Esophagus (tissue), 2 donors: ENCODE measurements at regions not wholly inside any gene's neighbourhood (a gene's known extent, or its start where the extent isn't known, plus 50 kb on each side); places are given as distances from the start of the nearest gene placed in this dataset.

ENCODE experiments used
- H3K27ac ChIP-seq, 2 donors: one replicate each; pipeline ENCODE4 v1.5.1; 2013; ENCODE audit warnings: low read depth in 2 of 2, mild to moderate bottlenecking in 2 of 2, inconsistent platforms in 1 of 2, low read length in 1 of 2, moderate library complexity in 1 of 2
- H3K27me3 ChIP-seq, 2 donors: one replicate each; pipeline ENCODE4 v1.6.1; 2013; ENCODE audit warnings: low read length in 2 of 2, control low read depth in 1 of 2, mild to moderate bottlenecking in 1 of 2; ENCODE audit not compliant: insufficient read depth in 2 of 2, control insufficient read depth in 1 of 2
- H3K36me3 ChIP-seq, 2 donors: one replicate each; pipeline ENCODE4 v1.6.1; 2013; ENCODE audit warnings: low read length in 1 of 2; ENCODE audit not compliant: control insufficient read depth in 2 of 2, insufficient read depth in 2 of 2
- H3K4me1 ChIP-seq, 2 donors: one replicate each; pipeline ENCODE4 v1.6.1; 2013; ENCODE audit warnings: low read length in 1 of 2; ENCODE audit not compliant: control insufficient read depth in 2 of 2, insufficient read depth in 2 of 2
- H3K4me3 ChIP-seq, 2 donors: one replicate each; pipeline ENCODE4 v1.5.1; 2013; ENCODE audit warnings: low read length in 2 of 2, mild to moderate bottlenecking in 2 of 2, low read depth in 1 of 2, moderate library complexity in 1 of 2
- H3K9me3 ChIP-seq, 2 donors: one replicate each; pipeline ENCODE4 v1.6.1; 2013; ENCODE audit warnings: mild to moderate bottlenecking in 2 of 2, low read depth in 1 of 2, low read length in 1 of 2, moderate library complexity in 1 of 2; ENCODE audit not compliant: control insufficient read depth in 2 of 2, insufficient read depth in 1 of 2
- WGBS, 2 donors: extraction: QIAGEN DNeasy Blood & Tissue Kit; methylation state at CpG; one replicate each; pipeline ENCODE4 v1.1.7; 2013; 5-methylcytosine and 5-hydroxymethylcytosine counted together
- donor health status: healthy with polysubstance abuse.
- donor health status: Bipolar disorder and iron deficiency.

DNA sequence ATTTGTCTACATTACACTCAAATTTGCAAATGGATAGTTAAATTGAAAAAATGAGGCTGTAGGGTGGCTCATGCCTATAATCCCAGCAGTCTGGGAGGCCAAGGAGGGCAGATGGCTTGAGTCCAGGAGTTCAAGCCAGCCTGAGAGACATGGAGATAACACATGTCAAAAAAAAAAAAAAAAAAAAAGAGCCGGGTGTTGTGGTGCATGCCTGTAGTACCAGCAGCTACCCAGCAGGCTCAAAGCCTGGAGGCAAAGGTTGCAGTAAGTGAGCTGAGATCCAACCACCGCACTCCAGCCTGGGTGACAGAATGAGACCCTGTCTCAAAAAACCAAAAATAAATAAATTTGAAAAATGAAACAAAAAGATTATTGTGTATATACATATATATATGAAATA lies 119.9 kb upstream of the MGAT4C start:
- Histone ChIP-seq H3K36me3 (no peaks in the 10 kb centered on the region), H3K4me3 (no peak overlapping the region), H3K4me1 (no peaks in the 10 kb centered on the region), H3K27ac (no peak overlapping the region), H3K27me3 (no peaks in the 10 kb centered on the region), H3K9me3 (no peaks in the 10 kb centered on the region)
- WGBS, 2 donors, result 37 to 43% methylated on average over 2 of the region's 2 CpGs

DNA sequence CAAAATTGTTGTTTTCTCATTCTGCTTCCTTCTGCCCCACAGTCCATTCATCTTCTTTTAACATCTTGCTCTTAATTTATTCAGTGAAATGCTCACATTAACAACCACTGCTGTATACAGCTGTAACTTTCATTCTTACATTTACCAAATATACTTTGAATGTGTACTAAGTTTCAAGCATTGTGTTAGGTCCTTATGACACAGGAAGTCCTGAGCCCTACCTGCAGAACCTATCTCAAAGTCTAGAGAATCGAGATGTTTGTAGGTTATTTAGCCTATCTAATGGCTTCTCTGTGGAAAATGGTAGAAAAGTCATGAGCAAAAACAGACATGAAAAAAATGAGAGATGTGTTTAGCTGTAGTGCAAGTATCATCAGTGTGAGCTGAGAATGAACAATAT lies 117.6 kb upstream of the MGAT4C start:
- H3K4me1 ChIP-seq, result no peaks in the 10 kb centered on the region
- WGBS, 2 donors, result 68 to 69% methylated on average over 1 of the region's 1 CpG
- no peak overlapping the region for H3K4me3 ChIP-seq
- H3K9me3 ChIP-seq, result no peaks in the 10 kb centered on the region
- H3K27ac ChIP-seq, result no peak overlapping the region
- H3K27me3 ChIP-seq, result no peaks in the 10 kb centered on the region
- H3K36me3 ChIP-seq, result no peaks in the 10 kb centered on the region

DNA sequence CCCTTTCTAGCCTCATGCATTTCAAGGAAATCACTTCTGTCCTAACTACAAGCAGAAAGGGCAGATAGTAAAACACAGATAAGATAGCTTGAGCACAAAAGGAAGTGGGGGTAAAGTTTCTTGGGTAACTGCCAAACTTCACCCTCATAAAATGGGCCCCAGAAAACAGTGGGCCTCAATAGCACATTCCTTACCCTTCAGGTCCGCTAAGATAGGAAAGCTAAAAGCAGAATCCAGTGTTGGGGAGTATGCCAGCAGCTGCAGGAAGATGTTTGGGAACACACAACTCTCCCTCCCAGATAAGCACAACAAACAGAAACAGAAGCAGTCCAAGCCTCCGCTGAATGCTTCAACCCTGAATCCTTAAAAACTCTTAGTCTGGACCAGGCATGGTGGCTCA lies 110.9 kb upstream of the MGAT4C start:
- H3K36me3 ChIP-seq, result no peaks in the 10 kb centered on the region
- H3K4me3 ChIP-seq, result no peak overlapping the region
- no peaks in the 10 kb centered on the region for H3K9me3 ChIP-seq
- WGBS, 2 donors, result 66 to 75% methylated on average over 2 of the region's 2 CpGs
- no peaks in the 10 kb centered on the region for H3K27me3 ChIP-seq
- H3K4me1 ChIP-seq, result no peaks in the 10 kb centered on the region
- no peak overlapping the region for H3K27ac ChIP-seq

DNA sequence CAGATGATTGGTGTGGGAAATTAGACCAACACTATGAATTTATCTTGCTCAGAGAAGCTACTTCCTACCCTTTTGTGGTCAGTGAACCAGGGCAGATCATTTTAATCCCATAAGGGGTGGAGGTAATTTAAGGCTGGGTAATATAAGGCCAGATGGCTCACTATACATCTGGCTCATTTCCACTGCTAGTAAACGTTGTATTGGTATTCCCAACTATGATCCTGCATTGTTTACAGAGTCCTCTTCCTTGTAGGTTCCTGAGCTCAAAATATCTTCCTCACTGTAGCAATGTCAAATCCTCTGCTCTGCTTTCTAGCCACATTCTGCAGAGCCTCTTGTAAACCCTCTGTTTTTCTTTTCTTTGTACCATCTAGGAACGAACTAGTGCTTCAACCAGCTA lies 93.0 kb upstream of the MGAT4C start:
- H3K27ac ChIP-seq, result no peak overlapping the region
- no peaks in the 10 kb centered on the region for H3K36me3 ChIP-seq
- H3K9me3 ChIP-seq, result no peaks in the 10 kb centered on the region
- no peak overlapping the region for H3K4me3 ChIP-seq
- H3K27me3 ChIP-seq, result no peaks in the 10 kb centered on the region
- 29 to 37% methylated on average over 2 of the region's 2 CpGs for WGBS, 2 donors
- H3K4me1 ChIP-seq, result no peaks in the 10 kb centered on the region

DNA sequence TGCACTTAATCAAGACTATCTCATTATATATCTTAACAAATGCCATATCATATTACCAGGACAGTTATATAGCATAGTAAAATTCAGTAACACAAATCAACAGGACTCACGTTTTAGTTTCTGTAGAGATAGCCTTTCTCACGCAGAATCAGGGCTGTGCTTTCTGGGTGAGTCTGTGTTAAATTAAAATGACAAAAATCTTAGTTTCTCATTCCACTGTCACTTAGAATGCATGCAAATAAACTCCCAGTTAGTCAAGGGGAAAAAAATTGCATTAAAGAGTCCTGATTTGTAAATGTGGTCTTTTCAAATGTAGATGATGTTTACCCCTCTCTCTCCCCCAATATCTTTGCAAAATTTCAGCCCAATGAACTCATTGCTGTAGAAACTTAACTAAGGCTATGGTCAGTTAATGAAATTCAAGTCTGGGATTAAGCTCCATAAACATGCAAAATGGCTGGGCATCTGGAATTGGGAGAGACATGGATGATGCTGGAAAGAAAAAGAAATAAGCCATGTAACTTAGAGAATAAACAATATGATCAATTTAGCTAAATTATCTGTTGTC lies 77.8 kb upstream of the MGAT4C start:
- 58 to 66% methylated on average over 2 of the region's 2 CpGs for WGBS, 2 donors
- Histone ChIP-seq H3K27ac (no peak overlapping the region), H3K4me3 (no peak overlapping the region), H3K27me3 (no peaks in the 10 kb centered on the region), H3K36me3 (no peaks in the 10 kb centered on the region), H3K4me1 (no peaks in the 10 kb centered on the region), H3K9me3 (no peaks in the 10 kb centered on the region)

DNA sequence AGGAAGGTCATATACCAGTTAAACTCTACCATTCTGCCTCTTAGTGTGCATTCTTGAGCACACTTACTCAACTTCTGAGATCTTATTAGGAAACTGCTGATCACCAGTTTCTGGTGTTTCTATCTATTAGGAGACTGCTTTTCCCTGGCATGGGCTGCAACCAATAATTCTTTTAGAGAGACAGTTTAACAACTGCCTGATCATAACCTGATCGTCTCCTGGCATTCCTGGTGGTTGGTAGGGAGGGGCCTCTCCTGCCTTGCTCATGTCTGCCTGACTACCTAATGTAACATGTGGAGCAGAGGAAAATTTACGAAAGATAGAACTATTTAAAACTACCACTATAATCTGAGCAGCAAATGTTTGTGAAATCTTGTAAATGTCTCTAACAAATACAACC lies 75.3 kb upstream of the MGAT4C start:
- Histone ChIP-seq H3K27ac (no peak overlapping the region), H3K36me3 (no peaks in the 10 kb centered on the region), H3K4me1 (no peaks in the 10 kb centered on the region), H3K27me3 (no peaks in the 10 kb centered on the region), H3K9me3 (no peaks in the 10 kb centered on the region), H3K4me3 (no peak overlapping the region)
- 17 to 39% methylated on average over 2 of the region's 2 CpGs for WGBS, 2 donors

DNA sequence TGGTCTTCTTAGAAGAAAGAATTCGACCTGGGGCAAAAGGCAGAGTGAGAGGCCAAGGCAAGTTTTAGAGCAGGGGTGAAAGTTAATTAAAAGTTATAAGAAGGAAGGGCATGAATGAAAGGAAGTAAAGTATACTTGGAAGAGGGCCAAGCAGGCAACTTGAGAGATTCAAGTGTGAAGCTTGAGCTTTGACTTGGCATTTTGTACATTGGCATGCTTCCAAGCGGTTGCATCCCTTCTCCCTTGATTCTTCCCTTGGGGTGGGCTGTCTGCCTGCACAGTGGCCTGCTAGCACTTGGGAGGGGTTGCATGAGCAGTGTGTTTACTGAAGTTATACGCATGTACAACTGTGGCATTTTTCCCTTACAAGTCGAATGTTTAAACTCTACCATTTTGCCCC lies 74.8 kb upstream of the MGAT4C start:
- Histone ChIP-seq H3K27ac (no peak overlapping the region), H3K27me3 (no peaks in the 10 kb centered on the region), H3K9me3 (no peaks in the 10 kb centered on the region), H3K36me3 (no peaks in the 10 kb centered on the region), H3K4me1 (no peaks in the 10 kb centered on the region), H3K4me3 (no peak overlapping the region)
- 64 to 67% methylated on average over 4 of the region's 4 CpGs for WGBS, 2 donors

DNA sequence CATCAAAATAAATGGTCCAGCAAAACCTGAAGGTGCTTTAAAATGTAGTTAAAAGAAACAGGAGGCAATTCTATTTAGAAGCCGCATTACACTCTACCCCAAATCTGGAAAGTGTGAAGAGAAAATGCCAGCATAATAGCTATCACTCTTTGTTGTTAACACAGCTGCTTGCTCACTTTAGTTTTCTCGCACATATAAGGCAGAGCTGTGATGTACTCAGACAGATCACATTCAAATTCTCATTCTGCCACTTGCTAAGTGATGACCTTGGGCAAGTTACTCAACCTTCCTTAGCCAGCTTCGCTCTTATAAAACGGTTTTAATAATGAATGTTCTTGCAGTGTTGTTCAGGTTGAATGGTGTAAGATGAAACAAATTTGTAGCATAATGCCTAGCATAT lies 56.0 kb upstream of the MGAT4C start:
- Histone ChIP-seq H3K27ac (no peak overlapping the region), H3K4me3 (no peak overlapping the region), H3K27me3 (no peaks in the 10 kb centered on the region), H3K4me1 (no peaks in the 10 kb centered on the region), H3K36me3 (no peaks in the 10 kb centered on the region), H3K9me3 (no peaks in the 10 kb centered on the region)
- 74 to 79% methylated on average over 4 of the region's 4 CpGs for WGBS, 2 donors
